Ishikawa (cell line): ENCODE measurements at regions not wholly inside any gene's neighbourhood (a gene's known extent, or its start where the extent isn't known, plus 50 kb on each side); places are given as distances from the start of the nearest gene placed in this dataset.

Experiments used
- CEBPB ChIP-seq: IDR thresholded peaks from 2 replicates; pipeline ENCODE4 v1.6.1; 2012
- CREB1 ChIP-seq: IDR thresholded peaks from 2 replicates; pipeline ENCODE4 v1.6.1; 2012; ENCODE audit warnings: low read depth
- EGR1 ChIP-seq: IDR thresholded peaks from 2 replicates; pipeline ENCODE4 v1.6.1; 2012
- EP300 ChIP-seq: IDR thresholded peaks from 2 replicates; pipeline ENCODE4 v1.6.1; 2012; ENCODE audit warnings: borderline replicate concordance
- FOXM1 ChIP-seq: IDR thresholded peaks from 2 replicates; pipeline ENCODE4 v1.6.1; 2012; ENCODE audit warnings: low read depth, borderline replicate concordance
- MAX ChIP-seq: IDR thresholded peaks from 2 replicates; pipeline ENCODE4 v1.6.1; 2012
- NFIC ChIP-seq: IDR thresholded peaks from 2 replicates; pipeline ENCODE4 v1.6.1; 2012
- RAD21 ChIP-seq: IDR thresholded peaks from 2 replicates; pipeline ENCODE4 v1.6.1; 2012; ENCODE audit warnings: low read depth
- REST ChIP-seq: IDR thresholded peaks from 2 replicates; pipeline ENCODE4 v1.6.1; 2012; ENCODE audit warnings: low read depth, mild to moderate bottlenecking
- TAF1 ChIP-seq: IDR thresholded peaks from 2 replicates; pipeline ENCODE4 v1.6.1; 2012; ENCODE audit warnings: low read depth, mild to moderate bottlenecking
- TCF12 ChIP-seq: IDR thresholded peaks from 2 replicates; pipeline ENCODE4 v1.6.1; 2012; ENCODE audit warnings: low read depth
- TEAD4 ChIP-seq: IDR thresholded peaks from 2 replicates; pipeline ENCODE4 v1.6.1; 2012
- USF1 ChIP-seq: IDR thresholded peaks from 2 replicates; pipeline ENCODE4 v1.6.1; 2012
- YY1 ChIP-seq: IDR thresholded peaks from 2 replicates; pipeline ENCODE4 v1.6.1; 2012; ENCODE audit warnings: low read depth
- ZBTB7A ChIP-seq: IDR thresholded peaks from 2 replicates; pipeline ENCODE4 v1.6.1; 2012; ENCODE audit warnings: low read depth

- TF ChIP-seq EGR1 = no peak
- no peak for TF ChIP-seq RAD21
- TF ChIP-seq REST = no peak
- TF ChIP-seq FOXM1 = no peak
- TF ChIP-seq TEAD4 = no peak
- no peak for TF ChIP-seq NFIC
- TF ChIP-seq ZBTB7A = no peak
- no peak for TF ChIP-seq TCF12
- TF ChIP-seq USF1 = no peak
- no peak for TF ChIP-seq MAX
- no peak for TF ChIP-seq YY1
- no peak for TF ChIP-seq CREB1
- no peak for TF ChIP-seq TAF1
- no peak for TF ChIP-seq CEBPB
Observed at GRCh38 chr14:42792166-42792565, 1185.5 kb downstream of the LRFN5 start.

GRCh38 chr14:42782754-42783153 is 1176.1 kb downstream of the LRFN5 start:
- TF ChIP-seq RAD21 = no peak
- TF ChIP-seq MAX = no peak
- TF ChIP-seq YY1 = no peak

- TF ChIP-seq RAD21 (no peak), TAF1 (no peak)
Observed at GRCh38 chr14:42778984-42779383, 1172.3 kb downstream of the LRFN5 start.

- no peak for TF ChIP-seq TAF1
- no peak for TF ChIP-seq MAX
- no peak for TF ChIP-seq TEAD4
- TF ChIP-seq CREB1 = no peak
- no peak for TF ChIP-seq FOXM1
- TF ChIP-seq YY1 = no peak
- no peak for TF ChIP-seq USF1
- no peak for TF ChIP-seq EGR1
- TF ChIP-seq TCF12 = no peak
- TF ChIP-seq CEBPB = no peak
- TF ChIP-seq EP300 = no peak
- TF ChIP-seq REST = no peak
- TF ChIP-seq ZBTB7A = no peak
- no peak for TF ChIP-seq RAD21
- no peak for TF ChIP-seq NFIC
Observed at GRCh38 chr14:42750771-42751170, 1144.1 kb downstream of the LRFN5 start.

GRCh38 chr14:42742084-42742483 is 1135.4 kb downstream of the LRFN5 start:
- TF ChIP-seq CEBPB (no peak), MAX (no peak), EP300 (no peak), TAF1 (no peak), CREB1 (no peak), FOXM1 (no peak), RAD21 (no peak), TEAD4 (no peak), USF1 (no peak), REST (no peak), YY1 (no peak), NFIC (no peak), EGR1 (no peak), ZBTB7A (no peak), TCF12 (no peak)
